SIG-M5 (cell line): ENCODE measurements at regions not wholly inside any gene's neighbourhood (a gene's known extent, or its start where the extent isn't known, plus 50 kb on each side); places are given as distances from the start of the nearest gene placed in this dataset.
"Not testable (repeated sequence)": the region's sequence is repeated elsewhere in the genome, so short reads cannot be mapped to it uniquely, and the experiment has no call there.

ENCODE experiments used
- DNase-seq: peaks from one replicate; lab custom pipeline; 2025; lab: John Stamatoyannopoulos, UW

- no peak for DNase-seq
Observed at GRCh38 chr18:79579807-79580497, 99.7 kb upstream of the CTDP1 start.

- no peak for DNase-seq
Observed at GRCh38 chr18:79580498-79581171, 99.0 kb upstream of the CTDP1 start.

- no peak for DNase-seq
Observed at GRCh38 chr18:79581406-79581805, 98.2 kb upstream of the CTDP1 start.

GRCh38 chr18:79581911-79582310, 97.7 kb upstream of the CTDP1 start:
- no peak for DNase-seq

GRCh38 chr18:79582978-79583377, 96.6 kb upstream of the CTDP1 start:
- DNase-seq = no peak

- no peak for DNase-seq
Observed at GRCh38 chr18:79583426-79583825, 96.2 kb upstream of the CTDP1 start.

GRCh38 chr18:79583984-79584401, 95.6 kb upstream of the CTDP1 start:
- no peak for DNase-seq

- DNase-seq = no peak
Observed at GRCh38 chr18:79584491-79585394, 94.9 kb upstream of the CTDP1 start.

GRCh38 chr18:79585395-79586370, 93.9 kb upstream of the CTDP1 start:
- no peak for DNase-seq

GRCh38 chr18:79586436-79587225, 93.0 kb upstream of the CTDP1 start:
- DNase-seq = no peak

- no peak for DNase-seq
Observed at GRCh38 chr18:79587226-79587741, 92.3 kb upstream of the CTDP1 start.

- DNase-seq = no peak
Observed at GRCh38 chr18:79587779-79588635, 91.6 kb upstream of the CTDP1 start.

- DNase-seq = no peak
Observed at GRCh38 chr18:79588636-79589481, 90.7 kb upstream of the CTDP1 start.

GRCh38 chr18:79589601-79590091, 90.0 kb upstream of the CTDP1 start:
- DNase-seq = no peak

GRCh38 chr18:79590191-79591031, 89.2 kb upstream of the CTDP1 start:
- no peak for DNase-seq

GRCh38 chr18:79591032-79591308, 88.6 kb upstream of the CTDP1 start:
- DNase-seq = no peak

- not testable (repeated sequence) for DNase-seq
Observed at GRCh38 chr18:79592684-79593083, 86.9 kb upstream of the CTDP1 start.
